AG10803 (cell line): ENCODE measurements at regions not wholly inside any gene's neighbourhood (a gene's known extent, or its start where the extent isn't known, plus 50 kb on each side); places are given as distances from the start of the nearest gene placed in this dataset.

Experiments
- DNase-seq: peaks from one replicate; pipeline ENCODE4 v3.0.0; 2010; ENCODE audit warnings: low read depth
- H3K4me3 ChIP-seq: 2 replicates; pipeline ENCODE4 v1.5.1; 2011; ENCODE audit warnings: mild to moderate bottlenecking, low read length, control low read depth
- CTCF ChIP-seq: conservative IDR thresholded peaks from 2 replicates; pipeline ENCODE4 v1.5.1; 2011; ENCODE audit warnings: mild to moderate bottlenecking, low read length, control low read depth, inconsistent platforms

- no peak for TF ChIP-seq CTCF
- DNase-seq = no peak
Measured at GRCh38 chr13:53537586-53537985, 509.0 kb downstream of the OLFM4 start.

GRCh38 chr13:53545340-53545941, 516.8 kb downstream of the OLFM4 start:
- TF ChIP-seq CTCF = no peak
- DNase-seq = no peak

More at GRCh38 chr13:53537586-53537985, 509.0 kb downstream of the OLFM4 start:
- no peak overlapping the region for H3K4me3 ChIP-seq

GRCh38 chr13:53560556-53560955, 531.9 kb downstream of the OLFM4 start:
- TF ChIP-seq CTCF = no peak
- DNase-seq = no peak
- H3K4me3 ChIP-seq = no peak overlapping the region

More at GRCh38 chr13:53545340-53545941, 516.8 kb downstream of the OLFM4 start:
- no peak overlapping the region for H3K4me3 ChIP-seq

- no peak for DNase-seq
- TF ChIP-seq CTCF = no peak
- H3K4me3 ChIP-seq = no peak overlapping the region
Measured at GRCh38 chr13:53562419-53562818, 533.8 kb downstream of the OLFM4 start.

GRCh38 chr13:53568491-53568890, 539.9 kb downstream of the OLFM4 start:
- TF ChIP-seq CTCF = no peak
- DNase-seq = no peak
- no peak overlapping the region for H3K4me3 ChIP-seq

- no peak for TF ChIP-seq CTCF
- no peak for DNase-seq
Measured at GRCh38 chr13:53569453-53569852, 540.8 kb downstream of the OLFM4 start.

GRCh38 chr13:53601113-53601512, 572.5 kb downstream of the OLFM4 start:
- H3K4me3 ChIP-seq = no peak overlapping the region
- no peak for DNase-seq
- TF ChIP-seq CTCF = no peak

More at GRCh38 chr13:53569453-53569852, 540.8 kb downstream of the OLFM4 start:
- H3K4me3 ChIP-seq = no peak overlapping the region
